ENCODE measurements at regions not wholly inside any gene's neighbourhood (a gene's known extent, or its start where the extent isn't known, plus 50 kb on each side); places are given as distances from the start of the nearest gene placed in this dataset.

DNA sequence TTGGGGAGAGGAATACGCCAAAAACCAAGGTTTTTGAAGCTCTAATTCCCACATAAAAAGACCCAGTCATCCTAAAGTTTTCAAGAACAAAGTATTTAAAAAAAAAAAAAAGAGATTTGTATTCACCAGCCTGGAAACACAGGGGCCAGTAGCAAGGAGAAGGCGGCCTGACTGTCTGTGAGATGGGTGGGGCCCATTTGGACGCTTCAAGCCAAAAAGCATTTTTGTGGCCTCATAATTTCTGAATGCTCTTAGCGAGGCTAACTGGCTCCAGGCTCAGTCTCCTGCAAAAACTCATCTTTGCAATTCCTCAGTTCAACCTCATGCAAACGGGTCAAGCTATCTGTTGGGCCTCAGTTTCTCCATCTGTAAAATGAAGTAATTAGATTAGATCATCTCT is 514.1 kb downstream of the MED13L start:
- DNase-seq (ENCODE audit: low spot score) = no peak
- TF ChIP-seq, protein P1, sequence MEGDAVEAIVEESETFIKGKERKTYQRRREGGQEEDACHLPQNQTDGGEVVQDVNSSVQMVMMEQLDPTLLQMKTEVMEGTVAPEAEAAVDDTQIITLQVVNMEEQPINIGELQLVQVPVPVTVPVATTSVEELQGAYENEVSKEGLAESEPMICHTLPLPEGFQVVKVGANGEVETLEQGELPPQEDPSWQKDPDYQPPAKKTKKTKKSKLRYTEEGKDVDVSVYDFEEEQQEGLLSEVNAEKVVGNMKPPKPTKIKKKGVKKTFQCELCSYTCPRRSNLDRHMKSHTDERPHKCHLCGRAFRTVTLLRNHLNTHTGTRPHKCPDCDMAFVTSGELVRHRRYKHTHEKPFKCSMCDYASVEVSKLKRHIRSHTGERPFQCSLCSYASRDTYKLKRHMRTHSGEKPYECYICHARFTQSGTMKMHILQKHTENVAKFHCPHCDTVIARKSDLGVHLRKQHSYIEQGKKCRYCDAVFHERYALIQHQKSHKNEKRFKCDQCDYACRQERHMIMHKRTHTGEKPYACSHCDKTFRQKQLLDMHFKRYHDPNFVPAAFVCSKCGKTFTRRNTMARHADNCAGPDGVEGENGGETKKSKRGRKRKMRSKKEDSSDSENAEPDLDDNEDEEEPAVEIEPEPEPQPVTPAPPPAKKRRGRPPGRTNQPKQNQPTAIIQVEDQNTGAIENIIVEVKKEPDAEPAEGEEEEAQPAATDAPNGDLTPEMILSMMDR (IDR thresholded peaks at IDR 0.05; ENCODE audit: extremely low read depth, missing control alignments) = no peak

DNA sequence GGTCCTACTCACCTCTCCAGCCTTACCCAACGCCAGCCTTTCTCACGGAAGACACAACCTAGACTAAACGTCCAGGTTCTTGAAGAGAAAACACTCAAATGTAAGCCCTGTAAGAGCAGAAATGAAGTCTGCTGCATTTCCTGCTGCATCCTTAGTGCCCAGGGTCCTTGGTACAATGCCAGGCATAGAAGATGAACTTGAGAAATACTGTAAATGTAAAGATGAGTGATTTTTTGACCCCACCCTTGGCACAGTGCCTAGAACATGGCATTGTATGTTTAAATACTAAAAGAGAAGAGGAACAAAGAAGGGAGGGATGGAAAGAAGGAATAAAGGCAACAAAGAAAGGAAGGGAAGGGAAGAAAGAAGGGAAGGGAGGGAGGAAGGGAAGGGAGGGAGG is 514.6 kb downstream of the MED13L start:
- TF ChIP-seq, protein P1 (IDR thresholded peaks at IDR 0.05; ENCODE audit: extremely low read depth, missing control alignments) = no peak

DNA sequence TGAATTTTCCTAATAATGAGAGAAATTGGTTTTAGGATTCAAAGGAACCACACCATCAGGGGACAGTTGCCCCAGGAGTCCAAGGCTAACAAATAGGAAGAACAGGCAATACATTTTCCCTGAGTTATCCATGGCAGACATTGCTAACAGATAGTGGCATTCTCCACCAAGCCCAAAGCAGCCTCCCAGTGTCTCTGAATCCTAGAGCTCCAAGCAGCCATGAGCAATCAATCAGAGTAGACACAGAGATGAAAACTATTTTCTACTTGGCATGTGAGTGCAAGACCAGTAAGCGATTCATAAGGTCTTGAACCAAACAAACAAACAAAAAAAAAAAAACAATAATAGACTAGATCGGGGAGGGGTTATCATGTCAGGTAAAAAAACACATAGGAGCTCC is 515.7 kb downstream of the MED13L start:
- no peak for DNase-seq (ENCODE audit: low spot score)

More for the DNA sequence above, 514.6 kb downstream of the MED13L start:
- DNase-seq (ENCODE audit: low spot score) = no peak

DNA sequence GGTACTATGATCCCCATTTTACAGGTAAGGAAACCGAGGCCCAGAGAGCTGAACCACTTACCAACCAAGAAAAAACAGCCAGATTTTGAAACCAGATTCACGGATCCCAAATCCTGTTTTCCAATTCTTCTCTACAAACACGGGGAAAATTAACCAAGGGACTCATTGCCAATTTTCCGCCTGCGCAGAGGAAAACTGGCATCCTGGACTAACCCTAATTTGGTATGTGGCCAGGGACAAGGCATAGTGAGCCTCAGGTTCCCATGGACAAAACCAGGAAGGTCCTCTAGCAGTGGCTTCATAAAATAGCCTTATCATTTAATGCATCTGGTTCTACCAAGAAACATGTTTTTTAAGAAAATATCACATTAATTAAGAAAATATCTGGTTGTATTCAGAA is 517.3 kb downstream of the MED13L start:
- TF ChIP-seq, protein P1 (IDR thresholded peaks at IDR 0.05; ENCODE audit: extremely low read depth, missing control alignments) = no peak
- no peak for DNase-seq (ENCODE audit: low spot score)

More for the DNA sequence above, 515.7 kb downstream of the MED13L start:
- TF ChIP-seq, protein P1 (IDR thresholded peaks at IDR 0.05; ENCODE audit: extremely low read depth, missing control alignments) = no peak

DNA sequence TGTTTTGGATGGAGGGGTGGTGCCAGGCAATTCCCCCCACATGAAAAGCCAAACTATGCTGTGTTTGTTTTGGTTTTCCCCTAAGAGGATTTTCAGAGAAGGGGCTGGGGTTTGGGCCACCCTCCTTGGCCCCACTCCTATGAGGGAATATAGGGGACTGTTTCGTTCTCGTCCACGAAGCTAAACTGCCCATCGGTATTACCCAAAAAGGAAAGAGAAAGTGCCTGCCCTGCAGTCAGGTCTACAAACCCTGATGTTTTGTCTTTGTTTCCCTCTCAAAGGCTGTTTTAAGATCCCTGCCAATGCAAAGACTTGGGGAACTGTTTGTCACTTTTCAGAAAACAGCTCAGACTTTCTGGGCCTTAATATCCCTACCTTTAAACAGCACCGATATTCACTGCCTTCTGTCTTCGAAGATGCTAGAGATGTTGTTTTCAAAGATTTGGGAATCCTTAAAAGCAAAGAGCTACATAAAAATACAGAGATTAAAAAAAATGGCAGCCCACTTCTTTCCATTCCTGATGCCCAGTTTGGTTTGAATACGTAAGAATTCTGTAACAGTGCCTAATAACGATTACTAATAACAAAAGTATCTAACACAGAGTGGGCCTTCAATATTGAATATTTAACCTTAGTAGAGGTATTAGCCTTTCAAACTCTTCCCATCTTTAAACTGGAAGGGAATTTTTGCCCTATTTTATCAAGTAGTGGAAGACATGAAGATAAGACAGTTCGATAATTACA is 518.4 kb downstream of the MED13L start:
- TF ChIP-seq, protein P1 (IDR thresholded peaks at IDR 0.05; ENCODE audit: extremely low read depth, missing control alignments) = no peak
- DNase-seq (ENCODE audit: low spot score) = no peak

DNA sequence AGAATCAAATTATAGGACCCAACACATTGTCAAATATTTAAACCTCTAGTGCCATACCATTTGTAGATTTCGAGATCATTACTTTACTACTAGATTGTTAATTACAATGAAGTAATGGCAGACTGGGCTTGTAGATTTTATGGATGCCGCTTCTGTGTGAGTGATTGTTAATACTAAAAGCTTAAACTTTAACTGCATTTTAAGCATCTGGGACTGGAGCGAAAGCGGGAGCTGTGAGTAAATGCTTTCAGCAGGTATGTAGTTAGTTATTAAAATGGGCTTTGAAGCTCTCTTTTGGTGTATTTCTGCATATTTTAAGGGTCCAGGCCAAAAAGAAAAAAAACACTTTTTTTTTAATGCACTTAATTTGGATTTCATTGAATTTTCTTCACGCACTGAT is 519.3 kb downstream of the MED13L start:
- TF ChIP-seq, protein P1 (IDR thresholded peaks at IDR 0.05; ENCODE audit: extremely low read depth, missing control alignments) = no peak
- DNase-seq (ENCODE audit: low spot score) = no peak

GRCh38 chr12:115756804-115757203 is 520.7 kb downstream of the MED13L start:
- TF ChIP-seq, protein P1 (IDR thresholded peaks at IDR 0.05; ENCODE audit: extremely low read depth, missing control alignments) = no peak
- no peak for DNase-seq (ENCODE audit: low spot score)

Measured in GM20000 (cell line).